Endothelial cell of umbilical vein (primary cell): ENCODE measurements at regions not wholly inside any gene's neighbourhood (a gene's known extent, or its start where the extent isn't known, plus 50 kb on each side); places are given as distances from the start of the nearest gene placed in this dataset.

Source experiments
- BruUV-seq: library from RNA; stranded (reverse); fragments of 400-500 nt; replicated peaks from 2 replicates; lab custom pipeline; 2021; lab: Mats Ljungman, UMichigan
- CTCF ChIA-PET: fragments of 300-600, 350-600 bp; sonication (Branson Sonifier 250); formaldehyde crosslinking; loops from one replicate; lab custom pipeline; 2021; ENCODE audit warnings: antibody characterized with exemption, inconsistent platforms; lab: Charles Lee
- POLR2A ChIA-PET: fragments of 300-600, 350-600 bp; sonication (Branson Sonifier 250); formaldehyde crosslinking; loops from one replicate; lab custom pipeline; 2021; ENCODE audit warnings: antibody characterized with exemption, inconsistent platforms; lab: Charles Lee
- DNase-seq: peaks from one replicate; pipeline ENCODE4 v3.0.0-alpha.2; 2011; ENCODE audit warnings: low read depth, low spot score
- FAIRE-seq: peaks from 2 replicates; lab custom pipeline; 2011; peaks lifted over from hg19 to GRCh38; lab: Jason Lieb, UNC
- H2AFZ ChIP-seq: 2 replicates; pipeline ENCODE4 v1.6.0; 2012; ENCODE audit warnings: low read depth, low read length, control low read depth, inconsistent platforms
- H3K27ac ChIP-seq: 2 replicates; pipeline ENCODE4 v1.5.1; 2011; ENCODE audit warnings: low read depth, mild to moderate bottlenecking, control low read depth, low read length, moderate library complexity; ENCODE audit not compliant: insufficient read depth
- H3K27me3 ChIP-seq, 2 experiments: 2 replicates each; pipeline versions ENCODE4 v1.6.0 to v1.6.1; 2011; ENCODE audit warnings: low read length in 2 of 2, mixed read lengths in 1 of 2; ENCODE audit not compliant: control insufficient read depth in 2 of 2, insufficient read depth in 2 of 2
- H3K36me3 ChIP-seq, 2 experiments: 2 replicates in 1 of 2; 3 replicates in 1 of 2; pipeline ENCODE4 v1.5.1; 2011; ENCODE audit warnings: low read length in 2 of 2, mild to moderate bottlenecking in 1 of 2, moderate library complexity in 1 of 2; ENCODE audit not compliant: control insufficient read depth in 2 of 2, insufficient read depth in 2 of 2; ENCODE audit errors: extremely low read depth in 1 of 2
- H3K4me1 ChIP-seq: 3 replicates; pipeline ENCODE4 v1.5.1; 2011; ENCODE audit warnings: mild to moderate bottlenecking, low read length; ENCODE audit not compliant: control insufficient read depth, insufficient read depth; ENCODE audit errors: extremely low read depth
- H3K4me2 ChIP-seq: 2 replicates; pipeline ENCODE4 v1.6.1; 2011; ENCODE audit warnings: low read length, control low read depth, mixed read lengths; ENCODE audit not compliant: insufficient read depth
- H3K4me3 ChIP-seq, 3 experiments: fragments of 200-600 bp in 1 of 3; sonication (generic), shearing (Covaris generic) in 1 of 3; replicated peaks in 1 of 3; 2 replicates each; pipeline ENCODE4 v1.5.1; 2011 to 2016; ENCODE audit warnings: control low read depth in 3 of 3, low read length in 3 of 3, mild to moderate bottlenecking in 2 of 3, inconsistent platforms in 1 of 3, low read depth in 1 of 3, moderate library complexity in 1 of 3; ENCODE audit not compliant: insufficient read depth in 1 of 3
- H3K79me2 ChIP-seq: 2 replicates; pipeline ENCODE4 v1.6.0; 2012; ENCODE audit warnings: low read length, inconsistent platforms; ENCODE audit not compliant: control insufficient read depth, insufficient read depth
- H3K9ac ChIP-seq: replicated peaks from 2 replicates; pipeline ENCODE3; 2011; ENCODE audit warnings: low read length, control low read depth; ENCODE audit not compliant: insufficient read depth; ENCODE audit errors: extremely low read depth
- H3K9me1 ChIP-seq: replicated peaks from 3 replicates; pipeline ENCODE4 v1.6.0; 2011; ENCODE audit warnings: mild to moderate bottlenecking, low read length; ENCODE audit not compliant: control insufficient read depth, insufficient read depth; ENCODE audit errors: extremely low read depth
- H3K9me3 ChIP-seq: replicated peaks from 2 replicates; pipeline ENCODE4 v1.5.1; 2012; ENCODE audit warnings: low read length, inconsistent platforms; ENCODE audit not compliant: control insufficient read depth, insufficient read depth
- H4K20me1 ChIP-seq: replicated peaks from 2 replicates; pipeline ENCODE3; 2011; ENCODE audit warnings: mild to moderate bottlenecking, low read length; ENCODE audit not compliant: control insufficient read depth, insufficient read depth; ENCODE audit errors: extremely low read depth
- CTCF ChIP-seq, 2 donors: IDR thresholded peaks; 1 replicate in 1 of 2; 2 replicates in 1 of 2; pipeline ENCODE4 v1.5.1; 2011; ENCODE audit warnings: low read length in 2 of 2, mild to moderate bottlenecking in 2 of 2, moderate library complexity in 2 of 2, control low read depth in 1 of 2, inconsistent platforms in 1 of 2, low read depth in 1 of 2; ENCODE audit not compliant: insufficient read depth in 1 of 2; ENCODE audit errors: extremely low read depth in 1 of 2
- EZH2 ChIP-seq: IDR thresholded peaks from 2 replicates; pipeline ENCODE4 v1.6.1; 2012; ENCODE audit warnings: borderline replicate concordance, low read depth, mild to moderate bottlenecking, moderate library complexity, low read length, inconsistent platforms; ENCODE audit not compliant: severe bottlenecking
- FOS ChIP-seq: IDR thresholded peaks from 2 replicates; pipeline ENCODE4 v1.6.1; 2011; ENCODE audit warnings: mild to moderate bottlenecking, low read length, moderate library complexity, borderline replicate concordance; ENCODE audit not compliant: insufficient read depth
- GATA2 ChIP-seq: IDR thresholded peaks from 2 replicates; pipeline ENCODE4 v1.7.0; 2011; ENCODE audit warnings: low read depth, mild to moderate bottlenecking, moderate library complexity, mixed read lengths, low read length; ENCODE audit not compliant: insufficient read length, insufficient read depth
- JUN ChIP-seq: IDR thresholded peaks from 2 replicates; pipeline ENCODE4 v1.6.1; 2011; ENCODE audit warnings: borderline replicate concordance, low read depth; ENCODE audit not compliant: insufficient read length, insufficient read depth
- MAX ChIP-seq: IDR thresholded peaks from 2 replicates; pipeline ENCODE4 v1.6.1; 2011; ENCODE audit not compliant: insufficient read depth, insufficient read length
- MYC ChIP-seq: IDR thresholded peaks from one replicate; pipeline ENCODE4 v1.6.1; 2011; ENCODE audit warnings: mild to moderate bottlenecking, low read depth, low read length
- POLR2A ChIP-seq: IDR thresholded peaks from 2 replicates; pipeline ENCODE4 v1.6.1; 2012; ENCODE audit warnings: low read depth, mild to moderate bottlenecking, control low read depth, low read length
- POLR2AphosphoS5 ChIP-seq: IDR thresholded peaks from 2 replicates; pipeline ENCODE4 v1.6.1; 2012; ENCODE audit warnings: low read depth, mild to moderate bottlenecking, control low read depth, low read length, moderate library complexity; ENCODE audit not compliant: insufficient read depth
- dilution Hi-C: fragments of 300-500 bp; cut with MboI; formaldehyde crosslinking; loops from one replicate; pipeline ENCODE4 v1.15.0; 2019; ENCODE audit warnings: low sequenced_read_pairs; ENCODE audit not compliant: extremely low pct_ligation_motif_present
- intact Hi-C: fragments of 100-400 bp; cut with micrococcal nuclease; formaldehyde crosslinking; loops from one replicate; pipeline ENCODE4 v1.10.0; 2022

GRCh38 chr11:32233928-32234327, 143.1 kb downstream of the RCN1 start:
- dilution Hi-C loops, result no loop called here
- DNase-seq (no peak), FAIRE-seq (no peak)
- Histone ChIP-seq H3K9me3 (no peaks in the 10 kb centered on the region), H3K9ac (no peak overlapping the region), H3K36me3 (no peaks in the 10 kb centered on the region), H3K27ac (no peak overlapping the region), H3K4me3 (no peak overlapping the region), H3K9me1 (no peaks in the 10 kb centered on the region), H3K4me2 (no peak overlapping the region), H3K4me1 (no peaks in the 10 kb centered on the region), H3K79me2 (no peaks in the 10 kb centered on the region), H2AFZ (no peak overlapping the region), H4K20me1 (no peaks in the 10 kb centered on the region), H3K27me3 (no peaks in the 10 kb centered on the region)
- no peak for TF ChIP-seq EZH2
- no peak for TF ChIP-seq POLR2AphosphoS5
- TF ChIP-seq MYC, result no peak
- no peak for TF ChIP-seq GATA2
- no peak for TF ChIP-seq JUN
- TF ChIP-seq POLR2A, result no peak
- no peak for TF ChIP-seq CTCF (IDR thresholded peaks at IDR 0.05; ENCODE audit: extremely low read depth in 1 of 2, insufficient read depth in 1 of 2, low read depth in 1 of 2, low read length in 2 of 2)
- no peak for TF ChIP-seq MAX
- TF ChIP-seq FOS, result no peak
- intact Hi-C loops, result no loop called here
- CTCF ChIA-PET, result no interaction called here
- POLR2A ChIA-PET, result no interaction called here
- no TSS peak for BruUV-seq
